ENCODE measurements at regions not wholly inside any gene's neighbourhood (a gene's known extent, or its start where the extent isn't known, plus 50 kb on each side); places are given as distances from the start of the nearest gene placed in this dataset.

GRCh38 chr3:84439476-84439875 is 519.3 kb upstream of the CADM2 start:
- H3K4me3 ChIP-seq (ENCODE audit: low read depth, low read length) = no peak overlapping the region
- TF ChIP-seq, protein P1, sequence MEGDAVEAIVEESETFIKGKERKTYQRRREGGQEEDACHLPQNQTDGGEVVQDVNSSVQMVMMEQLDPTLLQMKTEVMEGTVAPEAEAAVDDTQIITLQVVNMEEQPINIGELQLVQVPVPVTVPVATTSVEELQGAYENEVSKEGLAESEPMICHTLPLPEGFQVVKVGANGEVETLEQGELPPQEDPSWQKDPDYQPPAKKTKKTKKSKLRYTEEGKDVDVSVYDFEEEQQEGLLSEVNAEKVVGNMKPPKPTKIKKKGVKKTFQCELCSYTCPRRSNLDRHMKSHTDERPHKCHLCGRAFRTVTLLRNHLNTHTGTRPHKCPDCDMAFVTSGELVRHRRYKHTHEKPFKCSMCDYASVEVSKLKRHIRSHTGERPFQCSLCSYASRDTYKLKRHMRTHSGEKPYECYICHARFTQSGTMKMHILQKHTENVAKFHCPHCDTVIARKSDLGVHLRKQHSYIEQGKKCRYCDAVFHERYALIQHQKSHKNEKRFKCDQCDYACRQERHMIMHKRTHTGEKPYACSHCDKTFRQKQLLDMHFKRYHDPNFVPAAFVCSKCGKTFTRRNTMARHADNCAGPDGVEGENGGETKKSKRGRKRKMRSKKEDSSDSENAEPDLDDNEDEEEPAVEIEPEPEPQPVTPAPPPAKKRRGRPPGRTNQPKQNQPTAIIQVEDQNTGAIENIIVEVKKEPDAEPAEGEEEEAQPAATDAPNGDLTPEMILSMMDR (IDR thresholded peaks at IDR 0.05; ENCODE audit: low read depth, low read length, missing control alignments) = no peak
- in situ Hi-C loops (cut with HindIII; ENCODE audit: low pct_ligation_motif_present, low sequenced_read_pairs) = no loop called here
- H3K27ac ChIP-seq = no peak overlapping the region
- DNase-seq = no peak
- H3K27me3 ChIP-seq (replicated peaks) = no peaks in the 10 kb centered on the region
- no peaks in the 10 kb centered on the region for H3K36me3 ChIP-seq (replicated peaks)

- TF ChIP-seq, protein P1 (IDR thresholded peaks at IDR 0.05; ENCODE audit: low read depth, low read length, missing control alignments) = no peak
- no peak overlapping the region for H3K27ac ChIP-seq
- no peak overlapping the region for H3K4me3 ChIP-seq (ENCODE audit: low read depth, low read length)
- no peak for DNase-seq
- H3K27me3 ChIP-seq (replicated peaks) = no peaks in the 10 kb centered on the region
- in situ Hi-C loops (cut with HindIII; ENCODE audit: low pct_ligation_motif_present, low sequenced_read_pairs) = no loop called here
- H3K36me3 ChIP-seq (replicated peaks) = no peaks in the 10 kb centered on the region
Observed at GRCh38 chr3:84440291-84440690, 518.5 kb upstream of the CADM2 start.

- no peaks in the 10 kb centered on the region for H3K36me3 ChIP-seq (replicated peaks)
- H3K27ac ChIP-seq = no peak overlapping the region
- in situ Hi-C loops (cut with HindIII; ENCODE audit: low pct_ligation_motif_present, low sequenced_read_pairs) = no loop called here
- no peak overlapping the region for H3K4me3 ChIP-seq (ENCODE audit: low read depth, low read length)
- TF ChIP-seq, protein P1 (IDR thresholded peaks at IDR 0.05; ENCODE audit: low read depth, low read length, missing control alignments) = no peak
- no peaks in the 10 kb centered on the region for H3K27me3 ChIP-seq (replicated peaks)
- DNase-seq = no peak
Observed at GRCh38 chr3:84442533-84442932, 516.3 kb upstream of the CADM2 start.

- in situ Hi-C loops (cut with HindIII; ENCODE audit: low pct_ligation_motif_present, low sequenced_read_pairs) = no loop called here
- no peak overlapping the region for H3K27ac ChIP-seq
- no peaks in the 10 kb centered on the region for H3K27me3 ChIP-seq (replicated peaks)
- no peak overlapping the region for H3K4me3 ChIP-seq (ENCODE audit: low read depth, low read length)
- TF ChIP-seq, protein P1 (IDR thresholded peaks at IDR 0.05; ENCODE audit: low read depth, low read length, missing control alignments) = no peak
- no peaks in the 10 kb centered on the region for H3K36me3 ChIP-seq (replicated peaks)
- no peak for DNase-seq
Observed at GRCh38 chr3:84444726-84445521, 513.9 kb upstream of the CADM2 start.

- TF ChIP-seq, protein P1 (IDR thresholded peaks at IDR 0.05; ENCODE audit: low read depth, low read length, missing control alignments) = no peak
- in situ Hi-C loops (cut with HindIII; ENCODE audit: low pct_ligation_motif_present, low sequenced_read_pairs) = no loop called here
- Histone ChIP-seq H3K4me3 (ENCODE audit: low read depth, low read length) (no peak overlapping the region), H3K36me3 (replicated peaks) (no peaks in the 10 kb centered on the region), H3K27me3 (replicated peaks) (no peaks in the 10 kb centered on the region), H3K27ac (no peak overlapping the region)
- DNase-seq = no peak
Observed at GRCh38 chr3:84487296-84487695, 471.5 kb upstream of the CADM2 start.

DNA sequence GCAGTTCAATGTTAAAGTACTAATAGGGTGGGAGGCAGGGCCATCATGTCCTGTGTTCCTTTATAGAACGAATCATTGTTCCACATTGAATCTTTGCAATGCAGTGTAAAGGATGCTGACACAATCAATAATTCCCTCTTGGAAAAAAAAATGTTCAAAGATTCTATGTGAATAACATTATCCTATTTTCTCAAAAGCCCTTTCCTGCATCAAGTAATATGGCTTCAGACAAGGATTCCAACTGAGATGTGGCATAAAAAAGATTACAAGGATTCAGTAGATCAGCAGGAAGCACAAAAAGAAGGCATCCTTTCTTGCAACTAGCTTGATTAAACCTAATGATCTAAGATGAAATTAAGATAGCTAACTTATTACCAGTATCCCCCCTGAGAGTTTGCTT is 454.0 kb upstream of the CADM2 start:
- TF ChIP-seq, protein P1 (IDR thresholded peaks at IDR 0.05; ENCODE audit: low read depth, low read length, missing control alignments) = no peak
- H3K27ac ChIP-seq = no peak overlapping the region
- in situ Hi-C loops (cut with HindIII; ENCODE audit: low pct_ligation_motif_present, low sequenced_read_pairs) = no loop called here
- H3K27me3 ChIP-seq (replicated peaks) = no peaks in the 10 kb centered on the region
- no peak for DNase-seq
- no peaks in the 10 kb centered on the region for H3K36me3 ChIP-seq (replicated peaks)
- no peak overlapping the region for H3K4me3 ChIP-seq (ENCODE audit: low read depth, low read length)

All from brain microvascular endothelial cell (primary cell).